Neural cell (in vitro differentiated cells): ENCODE measurements at regions not wholly inside any gene's neighbourhood (a gene's known extent, or its start where the extent isn't known, plus 50 kb on each side); places are given as distances from the start of the nearest gene placed in this dataset.

ENCODE experiments used
- CTCF ChIP-seq: fragments of 450-650 bp; IDR thresholded peaks from 2 replicates; pipeline ENCODE4 v1.5.1; 2014; ENCODE audit warnings: antibody characterized with exemption, mild to moderate bottlenecking, moderate library complexity; ENCODE audit not compliant: poor library complexity, severe bottlenecking
- EP300 ChIP-seq: fragments of 450-650 bp; conservative IDR thresholded peaks from 2 replicates; pipeline ENCODE4 v1.6.1; 2014; ENCODE audit warnings: antibody characterized with exemption, mild to moderate bottlenecking, moderate library complexity; ENCODE audit not compliant: poor library complexity, severe bottlenecking
- EZH2 ChIP-seq: fragments of 200-600, 300-800 bp; shearing (Covaris generic), sonication (generic); IDR thresholded peaks from 2 replicates; pipeline ENCODE4 v1.6.1; 2014; ENCODE audit warnings: antibody characterized with exemption, low read length, borderline replicate concordance, mild to moderate bottlenecking; ENCODE audit not compliant: insufficient read depth, poor library complexity, severe bottlenecking
- MXI1 ChIP-seq: fragments of 450-650 bp; conservative IDR thresholded peaks from 2 replicates; pipeline ENCODE4 v1.6.1; 2014; ENCODE audit warnings: antibody characterized with exemption, mild to moderate bottlenecking; ENCODE audit not compliant: poor library complexity, severe bottlenecking
- POLR2AphosphoS5 ChIP-seq: IDR thresholded peaks from 2 replicates; pipeline ENCODE4 v1.6.1; 2012
- TF ChIP-seq, protein P1 (sequence below): IDR thresholded peaks from 2 replicates; pipeline ENCODE4 v1.6.1; 2012; ENCODE audit warnings: borderline replicate concordance

DNA sequence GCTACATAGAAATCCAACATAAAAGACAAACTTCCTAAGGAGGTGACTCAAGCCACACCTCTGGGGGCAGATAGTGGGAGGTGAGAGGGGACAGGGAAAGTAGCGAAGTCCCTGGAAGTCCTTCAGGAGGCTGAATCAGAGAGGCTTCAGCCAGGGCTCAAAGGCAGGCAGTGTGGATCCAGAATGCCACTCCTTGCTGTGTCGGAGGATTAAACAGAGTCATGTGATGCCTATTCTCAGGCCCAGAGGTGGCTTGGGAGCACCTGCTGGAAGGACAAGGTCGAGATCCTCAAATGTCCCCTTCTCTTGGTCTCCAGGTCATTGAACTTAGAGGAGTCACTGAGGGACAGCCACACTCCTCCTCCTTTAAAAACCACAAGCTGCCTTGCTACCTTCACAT, 391.1 kb downstream of the SOX9 start:
- TF ChIP-seq EZH2 = no peak
- no peak for TF ChIP-seq CTCF
- TF ChIP-seq, protein P1, sequence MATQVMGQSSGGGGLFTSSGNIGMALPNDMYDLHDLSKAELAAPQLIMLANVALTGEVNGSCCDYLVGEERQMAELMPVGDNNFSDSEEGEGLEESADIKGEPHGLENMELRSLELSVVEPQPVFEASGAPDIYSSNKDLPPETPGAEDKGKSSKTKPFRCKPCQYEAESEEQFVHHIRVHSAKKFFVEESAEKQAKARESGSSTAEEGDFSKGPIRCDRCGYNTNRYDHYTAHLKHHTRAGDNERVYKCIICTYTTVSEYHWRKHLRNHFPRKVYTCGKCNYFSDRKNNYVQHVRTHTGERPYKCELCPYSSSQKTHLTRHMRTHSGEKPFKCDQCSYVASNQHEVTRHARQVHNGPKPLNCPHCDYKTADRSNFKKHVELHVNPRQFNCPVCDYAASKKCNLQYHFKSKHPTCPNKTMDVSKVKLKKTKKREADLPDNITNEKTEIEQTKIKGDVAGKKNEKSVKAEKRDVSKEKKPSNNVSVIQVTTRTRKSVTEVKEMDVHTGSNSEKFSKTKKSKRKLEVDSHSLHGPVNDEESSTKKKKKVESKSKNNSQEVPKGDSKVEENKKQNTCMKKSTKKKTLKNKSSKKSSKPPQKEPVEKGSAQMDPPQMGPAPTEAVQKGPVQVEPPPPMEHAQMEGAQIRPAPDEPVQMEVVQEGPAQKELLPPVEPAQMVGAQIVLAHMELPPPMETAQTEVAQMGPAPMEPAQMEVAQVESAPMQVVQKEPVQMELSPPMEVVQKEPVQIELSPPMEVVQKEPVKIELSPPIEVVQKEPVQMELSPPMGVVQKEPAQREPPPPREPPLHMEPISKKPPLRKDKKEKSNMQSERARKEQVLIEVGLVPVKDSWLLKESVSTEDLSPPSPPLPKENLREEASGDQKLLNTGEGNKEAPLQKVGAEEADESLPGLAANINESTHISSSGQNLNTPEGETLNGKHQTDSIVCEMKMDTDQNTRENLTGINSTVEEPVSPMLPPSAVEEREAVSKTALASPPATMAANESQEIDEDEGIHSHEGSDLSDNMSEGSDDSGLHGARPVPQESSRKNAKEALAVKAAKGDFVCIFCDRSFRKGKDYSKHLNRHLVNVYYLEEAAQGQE = no peak
- no peak for TF ChIP-seq POLR2AphosphoS5
- TF ChIP-seq EP300 = no peak
- TF ChIP-seq MXI1 = no peak
